HCT116 (cell line): ENCODE measurements at regions not wholly inside any gene's neighbourhood (a gene's known extent, or its start where the extent isn't known, plus 50 kb on each side); places are given as distances from the start of the nearest gene placed in this dataset.

ENCODE experiments used
- ATAC-seq: fragments of 200-7000 bp; cut with Tn5 transposase; 2 replicates; pipeline ENCODE4 v1.9.1; 2020; ENCODE audit warnings: mild to moderate bottlenecking, moderate library complexity
- BruUV-seq: library from RNA; stranded (reverse); fragments of 400-500 nt; replicated peaks from 2 replicates; lab custom pipeline; 2021; lab: Mats Ljungman, UMichigan
- CTCF ChIA-PET: fragments of 300-600 bp; sonication (Branson Sonifier 250); formaldehyde crosslinking; loops from one replicate; lab custom pipeline; 2021; ENCODE audit warnings: antibody characterized with exemption; lab: Charles Lee
- POLR2A ChIA-PET: fragments of 300-600, 350-600 bp; sonication (Branson Sonifier 250); formaldehyde crosslinking; loops from one replicate; lab custom pipeline; 2021; ENCODE audit warnings: antibody characterized with exemption; lab: Charles Lee
- RAD21 ChIA-PET, 2 experiments: fragments of 300-600 bp; sonication (Branson Sonifier 250); formaldehyde crosslinking; loops; one replicate each; lab custom pipeline; 2023; ENCODE audit warnings: low total read pairs in 2 of 2; ENCODE audit not compliant: uncharacterized antibody in 2 of 2, unreplicated experiment in 2 of 2, low non-redundant PET in 1 of 2; lab: Charles Lee
- DNase-seq: peaks from one replicate; pipeline ENCODE4 v3.0.0-alpha.2; 2010; ENCODE audit warnings: low read depth, low spot score
- H2AFZ ChIP-seq: fragments of 200-600 bp; shearing (Covaris generic), sonication (generic); 2 replicates; pipeline ENCODE4 v1.6.1; 2017; ENCODE audit warnings: low read depth, mixed run types, mixed read lengths, antibody characterized with exemption, low read length; ENCODE audit not compliant: poor library complexity, severe bottlenecking
- H3K27ac ChIP-seq: 2 replicates; pipeline ENCODE4 v1.5.1; 2012; ENCODE audit warnings: low read depth, low read length
- H3K27me3 ChIP-seq: fragments of 200-600 bp; sonication (generic); 2 replicates; pipeline ENCODE4 v1.6.1; 2016; ENCODE audit warnings: mixed run types, low read length, mixed read lengths; ENCODE audit not compliant: insufficient read depth
- H3K36me3 ChIP-seq, 2 experiments: fragments of 200-500 bp in 1 of 2; fragments of 200-600 bp in 1 of 2; sonication (Bioruptor generic) in 1 of 2; sonication (generic) in 1 of 2; 2 replicates each; pipeline versions ENCODE4 v1.5.1 to v1.6.1; 2014 to 2016; ENCODE audit warnings: low read length in 2 of 2, inconsistent platforms in 1 of 2, mixed read lengths in 1 of 2, mixed run types in 1 of 2; ENCODE audit not compliant: insufficient read depth in 2 of 2, control insufficient read depth in 1 of 2
- H3K4me1 ChIP-seq, 2 experiments: fragments of 200-600 bp in 1 of 2; sonication (generic) in 1 of 2; 2 replicates each; pipeline versions ENCODE4 v1.5.1 to v1.6.1; 2012 to 2017; ENCODE audit warnings: low read length in 2 of 2, inconsistent platforms in 1 of 2, mild to moderate bottlenecking in 1 of 2, mixed read lengths in 1 of 2, mixed run types in 1 of 2, moderate library complexity in 1 of 2; ENCODE audit not compliant: insufficient read depth in 2 of 2, control insufficient read depth in 1 of 2
- H3K4me2 ChIP-seq: fragments of 200-600 bp; sonication (generic); 2 replicates; pipeline ENCODE4 v1.6.1; 2017; ENCODE audit warnings: mixed run types, low read length, mixed read lengths
- H3K4me3 ChIP-seq, 2 experiments: fragments of 200-600 bp in 1 of 2; sonication (generic) in 1 of 2; replicated peaks in 1 of 2; 2 replicates each; pipeline ENCODE4 v1.5.1; 2011 to 2016; ENCODE audit warnings: low read length in 2 of 2, control low read depth in 1 of 2, low read depth in 1 of 2, mild to moderate bottlenecking in 1 of 2, mixed read lengths in 1 of 2, mixed run types in 1 of 2
- H3K79me2 ChIP-seq: fragments of 200-600 bp; sonication (generic); 2 replicates; pipeline ENCODE4 v1.6.1; 2017; ENCODE audit warnings: mild to moderate bottlenecking, mixed run types, low read length, moderate library complexity, mixed read lengths; ENCODE audit not compliant: insufficient read depth
- H3K9ac ChIP-seq: fragments of 200-600 bp; sonication (generic); 2 replicates; pipeline ENCODE4 v1.6.1; 2016; ENCODE audit warnings: low read length, mixed read lengths
- H3K9me2 ChIP-seq: fragments of 200-600 bp; sonication (generic), shearing (Covaris generic); 2 replicates; pipeline ENCODE4 v1.6.1; 2017; ENCODE audit warnings: mixed run types, mild to moderate bottlenecking, moderate library complexity; ENCODE audit not compliant: insufficient read depth
- H3K9me3 ChIP-seq, 2 experiments: fragments of 200-500 bp in 1 of 2; fragments of 200-600 bp in 1 of 2; sonication (Bioruptor generic) in 1 of 2; sonication (generic) in 1 of 2; 2 replicates each; pipeline ENCODE4 v1.6.1; 2014 to 2017; ENCODE audit warnings: low read length in 2 of 2, mixed read lengths in 2 of 2, inconsistent platforms in 1 of 2, low read depth in 1 of 2, mild to moderate bottlenecking in 1 of 2, mixed run types in 1 of 2, moderate library complexity in 1 of 2; ENCODE audit not compliant: control insufficient read depth in 1 of 2, insufficient read depth in 1 of 2
- H4K20me1 ChIP-seq: fragments of 200-600 bp; sonication (generic), shearing (Covaris generic); 2 replicates; pipeline ENCODE4 v1.6.1; 2017; ENCODE audit warnings: mixed run types, mild to moderate bottlenecking, moderate library complexity; ENCODE audit not compliant: insufficient read depth
- ELF1 ChIP-seq: IDR thresholded peaks from 2 replicates; pipeline ENCODE4 v1.6.1; 2012; ENCODE audit warnings: low read depth, borderline replicate concordance
- JUND ChIP-seq: IDR thresholded peaks from 2 replicates; pipeline ENCODE4 v1.6.1; 2012
- SRF ChIP-seq: IDR thresholded peaks from 2 replicates; pipeline ENCODE4 v1.6.1; 2012; ENCODE audit warnings: low read depth
- YY1 ChIP-seq: IDR thresholded peaks from 2 replicates; pipeline ENCODE4 v1.6.1; 2011; ENCODE audit warnings: low read length, low read depth, moderate library complexity, mild to moderate bottlenecking; ENCODE audit not compliant: insufficient replicate concordance; ENCODE audit errors: extremely low read depth
- ZFX ChIP-seq: fragments of 450-650 bp; IDR thresholded peaks from 2 replicates; pipeline ENCODE4 v1.6.1; 2017
- intact Hi-C: fragments of 100-400 bp; cut with micrococcal nuclease; formaldehyde crosslinking; loops from 2 replicates; pipeline ENCODE4 v1.10.0; 2022
- TF ChIP-seq, protein P1 (sequence below): IDR thresholded peaks from 2 replicates; pipeline ENCODE4 v1.6.1; 2011; ENCODE audit warnings: mild to moderate bottlenecking, low read length, moderate library complexity; ENCODE audit not compliant: insufficient replicate concordance; ENCODE audit errors: extremely low read depth
- TF ChIP-seq, protein P2 (sequence below): IDR thresholded peaks from 2 replicates; pipeline ENCODE4 v1.6.1; 2012

DNA sequence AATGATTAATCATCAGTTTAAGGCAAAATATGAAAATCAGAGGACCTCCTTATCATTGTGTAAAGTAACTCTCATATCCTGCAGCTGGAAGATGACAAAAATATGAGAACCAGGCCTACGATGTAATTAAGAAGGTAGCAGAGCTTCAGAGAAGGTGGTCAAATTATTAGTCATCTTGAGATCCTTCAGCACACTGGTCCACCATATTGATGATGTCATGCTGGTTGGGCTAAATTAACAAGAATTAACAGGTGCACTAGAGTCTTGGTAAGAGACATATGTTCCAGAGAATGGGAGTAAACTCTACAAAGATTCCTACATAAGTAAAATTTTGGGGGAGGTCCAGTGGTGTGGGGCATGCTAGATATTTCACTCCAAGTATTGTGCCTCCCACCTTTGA, 112.8 kb downstream of the OTOR start (continued):
- no peak for TF ChIP-seq JUND
- TF ChIP-seq YY1 = no peak

DNA sequence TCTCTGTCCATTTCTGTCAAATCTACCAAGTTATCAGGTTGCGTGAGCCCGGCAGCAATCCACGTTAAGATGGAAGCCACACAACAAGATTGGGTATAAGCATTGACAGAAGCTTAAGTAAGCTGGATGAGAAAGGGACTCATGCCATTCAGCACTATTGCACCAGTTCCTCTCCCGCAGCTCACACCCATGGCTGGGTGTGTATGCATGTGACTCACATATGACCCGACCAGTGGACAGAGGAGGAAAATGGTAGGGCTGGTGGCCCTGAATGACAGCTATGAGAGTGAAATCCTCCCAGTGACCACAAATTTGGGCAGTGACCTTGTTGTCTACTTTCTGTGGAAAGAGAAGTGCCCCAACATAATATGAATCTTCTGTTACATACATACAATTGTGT, 113.5 kb downstream of the OTOR start:
- Histone ChIP-seq H3K9me3 (no peaks in the 10 kb centered on the region), H4K20me1 (no peaks in the 10 kb centered on the region), H3K9me2 (no peaks in the 10 kb centered on the region), H3K36me3 (no peaks in the 10 kb centered on the region), H2AFZ (no peak overlapping the region), H3K4me3 (no peak overlapping the region), H3K79me2 (no peaks in the 10 kb centered on the region), H3K27me3 (no peaks in the 10 kb centered on the region), H3K9ac (no peak overlapping the region), H3K27ac (no peak overlapping the region), H3K4me2 (no peak overlapping the region), H3K4me1 (no peaks in the 10 kb centered on the region)
- ChIA-PET POLR2A (no interaction called here), RAD21 (no interaction called here), CTCF (interaction anchor here (0.5 kb wide), 1 partner anchor 14 kb away, joined by 6 read pairs; no protein-coding TSS in a partner anchor)
- intact Hi-C loops = no loop called here
- ATAC-seq (no peak), DNase-seq (no peak)
- BruUV-seq = no TSS peak
- TF ChIP-seq ZFX (no peak), SRF (no peak), YY1 (no peak), JUND (no peak), ELF1 (no peak)
- TF ChIP-seq, protein P1, sequence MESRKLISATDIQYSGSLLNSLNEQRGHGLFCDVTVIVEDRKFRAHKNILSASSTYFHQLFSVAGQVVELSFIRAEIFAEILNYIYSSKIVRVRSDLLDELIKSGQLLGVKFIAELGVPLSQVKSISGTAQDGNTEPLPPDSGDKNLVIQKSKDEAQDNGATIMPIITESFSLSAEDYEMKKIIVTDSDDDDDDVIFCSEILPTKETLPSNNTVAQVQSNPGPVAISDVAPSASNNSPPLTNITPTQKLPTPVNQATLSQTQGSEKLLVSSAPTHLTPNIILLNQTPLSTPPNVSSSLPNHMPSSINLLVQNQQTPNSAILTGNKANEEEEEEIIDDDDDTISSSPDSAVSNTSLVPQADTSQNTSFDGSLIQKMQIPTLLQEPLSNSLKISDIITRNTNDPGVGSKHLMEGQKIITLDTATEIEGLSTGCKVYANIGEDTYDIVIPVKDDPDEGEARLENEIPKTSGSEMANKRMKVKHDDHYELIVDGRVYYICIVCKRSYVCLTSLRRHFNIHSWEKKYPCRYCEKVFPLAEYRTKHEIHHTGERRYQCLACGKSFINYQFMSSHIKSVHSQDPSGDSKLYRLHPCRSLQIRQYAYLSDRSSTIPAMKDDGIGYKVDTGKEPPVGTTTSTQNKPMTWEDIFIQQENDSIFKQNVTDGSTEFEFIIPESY = no peak
- TF ChIP-seq, protein P2, sequence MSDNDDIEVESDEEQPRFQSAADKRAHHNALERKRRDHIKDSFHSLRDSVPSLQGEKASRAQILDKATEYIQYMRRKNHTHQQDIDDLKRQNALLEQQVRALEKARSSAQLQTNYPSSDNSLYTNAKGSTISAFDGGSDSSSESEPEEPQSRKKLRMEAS = no peak
